Neural progenitor cell (in vitro differentiated cells): ENCODE measurements at regions not wholly inside any gene's neighbourhood (a gene's known extent, or its start where the extent isn't known, plus 50 kb on each side); places are given as distances from the start of the nearest gene placed in this dataset.
A peak's percentile ranks its signal among the peaks of the same experiment; 100 is the strongest.

Experiments
- EZH2phosphoT487 ChIP-seq: fragments of 200-600 bp; sonication (generic); IDR thresholded peaks from 2 replicates; pipeline ENCODE4 v1.6.1; 2017; ENCODE audit warnings: antibody characterized with exemption
- TF ChIP-seq, protein P1 (sequence below): fragments of 200-600 bp; sonication (generic); IDR thresholded peaks from 2 replicates; pipeline ENCODE4 v1.5.1; 2017; ENCODE audit warnings: antibody characterized with exemption, mild to moderate bottlenecking

DNA sequence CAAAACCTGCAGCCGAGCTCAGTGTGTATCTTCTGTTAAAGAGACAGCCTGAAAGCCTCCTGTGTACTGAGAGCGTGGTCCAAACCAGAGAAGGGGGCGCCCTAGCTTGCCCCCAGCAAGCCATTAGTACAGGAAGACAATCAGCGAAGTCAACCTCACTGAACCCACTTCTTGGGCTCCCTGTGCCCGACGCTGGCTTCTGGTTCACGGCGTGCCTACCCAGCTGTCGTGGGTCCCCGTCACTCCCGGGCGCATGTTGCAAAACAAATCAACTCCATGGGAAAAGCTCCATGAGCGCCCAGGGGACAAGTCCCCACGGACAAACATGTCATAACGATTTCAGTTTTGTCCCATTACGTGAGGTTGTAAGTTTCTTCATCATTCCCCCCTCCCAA, 326.9 kb downstream of the SH3GL2 start:
- TF ChIP-seq, protein P1, sequence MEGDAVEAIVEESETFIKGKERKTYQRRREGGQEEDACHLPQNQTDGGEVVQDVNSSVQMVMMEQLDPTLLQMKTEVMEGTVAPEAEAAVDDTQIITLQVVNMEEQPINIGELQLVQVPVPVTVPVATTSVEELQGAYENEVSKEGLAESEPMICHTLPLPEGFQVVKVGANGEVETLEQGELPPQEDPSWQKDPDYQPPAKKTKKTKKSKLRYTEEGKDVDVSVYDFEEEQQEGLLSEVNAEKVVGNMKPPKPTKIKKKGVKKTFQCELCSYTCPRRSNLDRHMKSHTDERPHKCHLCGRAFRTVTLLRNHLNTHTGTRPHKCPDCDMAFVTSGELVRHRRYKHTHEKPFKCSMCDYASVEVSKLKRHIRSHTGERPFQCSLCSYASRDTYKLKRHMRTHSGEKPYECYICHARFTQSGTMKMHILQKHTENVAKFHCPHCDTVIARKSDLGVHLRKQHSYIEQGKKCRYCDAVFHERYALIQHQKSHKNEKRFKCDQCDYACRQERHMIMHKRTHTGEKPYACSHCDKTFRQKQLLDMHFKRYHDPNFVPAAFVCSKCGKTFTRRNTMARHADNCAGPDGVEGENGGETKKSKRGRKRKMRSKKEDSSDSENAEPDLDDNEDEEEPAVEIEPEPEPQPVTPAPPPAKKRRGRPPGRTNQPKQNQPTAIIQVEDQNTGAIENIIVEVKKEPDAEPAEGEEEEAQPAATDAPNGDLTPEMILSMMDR: peak; percentile 23
- no peak for TF ChIP-seq EZH2phosphoT487
